A673 (cell line): ENCODE measurements at regions not wholly inside any gene's neighbourhood (a gene's known extent, or its start where the extent isn't known, plus 50 kb on each side); places are given as distances from the start of the nearest gene placed in this dataset.

Source experiments
- CTCF ChIP-seq: fragments of 300-800, 200-600 bp; sonication (generic); conservative IDR thresholded peaks from 2 replicates; pipeline ENCODE4 v1.5.1; 2017; ENCODE audit warnings: low read depth, mild to moderate bottlenecking, antibody characterized with exemption, low read length, moderate library complexity, mixed read lengths
- EZH2 ChIP-seq: fragments of 200-600 bp; sonication (generic); IDR thresholded peaks from 2 replicates; pipeline ENCODE4 v1.6.1; 2017; ENCODE audit warnings: borderline replicate concordance, low read depth, mild to moderate bottlenecking, mixed read lengths, antibody characterized with exemption, low read length; ENCODE audit not compliant: poor library complexity, severe bottlenecking

- TF ChIP-seq CTCF: no peak
- TF ChIP-seq EZH2: no peak
Measured at GRCh38 chr2:239670463-239671120, 269.8 kb upstream of the HDAC4 start.
